HepG2 (cell line): ENCODE measurements at regions not wholly inside any gene's neighbourhood (a gene's known extent, or its start where the extent isn't known, plus 50 kb on each side); places are given as distances from the start of the nearest gene placed in this dataset.

Source experiments
- ATAC-seq: fragments of 200-7000 bp; cut with Tn5 transposase; 3 replicates; pipeline ENCODE4 v1.9.1; 2020; ENCODE audit warnings: mild to moderate bottlenecking, moderate library complexity
- BruUV-seq: library from RNA; stranded (reverse); fragments of 400-500 nt; replicated peaks from 2 replicates; lab custom pipeline; 2021; lab: Mats Ljungman, UMichigan
- CTCF ChIA-PET: fragments of 300-600 bp; formaldehyde crosslinking; extraction: SDS; loops from one replicate; lab custom pipeline; 2021; ENCODE audit warnings: low total read pairs, inconsistent platforms, low intra/inter-chr PET ratio; lab: Yijun Ruan, JAX
- POLR2A ChIA-PET: fragments of 350-600 bp; sonication (Branson Sonifier 250); formaldehyde crosslinking; loops from one replicate; lab custom pipeline; 2020; ENCODE audit warnings: antibody characterized with exemption, inconsistent platforms; lab: Yijun Ruan, JAX
- DNase-seq: peaks from one replicate; pipeline ENCODE4 v3.0.0-alpha.2; 2015; ENCODE audit warnings: low spot score
- FAIRE-seq: peaks from 3 replicates; lab custom pipeline; 2011; peaks lifted over from hg19 to GRCh38; lab: Jason Lieb, UNC
- H2AFZ ChIP-seq: one replicate; pipeline ENCODE4 v1.6.1; 2011; ENCODE audit warnings: low read length, inconsistent platforms
- H3K27ac ChIP-seq: fragments of 300-600 bp; 3 replicates; pipeline ENCODE4 v1.8.0; 2011; ENCODE audit warnings: mixed run types, mild to moderate bottlenecking, mixed read lengths, low read length, inconsistent platforms; ENCODE audit not compliant: insufficient read depth; ENCODE audit errors: extremely low read length
- H3K27me3 ChIP-seq, 2 experiments: fragments of 200-600 bp in 1 of 2; 2 replicates in 1 of 2; 3 replicates in 1 of 2; pipeline versions ENCODE4 v1.6.0 to v1.8.0; 2011; ENCODE audit warnings: low read length in 2 of 2, mild to moderate bottlenecking in 2 of 2, moderate library complexity in 2 of 2, inconsistent platforms in 1 of 2; ENCODE audit not compliant: insufficient read depth in 2 of 2, control insufficient read depth in 1 of 2
- H3K36me3 ChIP-seq, 2 experiments: fragments of 200-600 bp in 1 of 2; replicated peaks in 1 of 2; 2 replicates in 1 of 2; 3 replicates in 1 of 2; pipeline versions ENCODE4 v1.5.1 to v1.8.0; 2011; ENCODE audit warnings: low read length in 2 of 2, inconsistent platforms in 1 of 2; ENCODE audit not compliant: insufficient read depth in 2 of 2, control insufficient read depth in 1 of 2
- H3K4me1 ChIP-seq: 2 replicates; pipeline ENCODE4 v1.5.1; 2012; ENCODE audit warnings: low read length, inconsistent platforms; ENCODE audit not compliant: insufficient read depth
- H3K4me2 ChIP-seq: 2 replicates; pipeline ENCODE4 v1.6.0; 2011; ENCODE audit warnings: low read depth, low read length, inconsistent platforms
- H3K4me3 ChIP-seq, 3 experiments: fragments of 200-600 bp in 1 of 3; sonication (generic), shearing (Covaris generic) in 1 of 3; replicated peaks in 1 of 3; 2 replicates each; pipeline ENCODE4 v1.5.1; 2011 to 2016; ENCODE audit warnings: low read length in 3 of 3, inconsistent platforms in 2 of 3, low read depth in 2 of 3, mild to moderate bottlenecking in 2 of 3, control low read depth in 1 of 3, mixed read lengths in 1 of 3; ENCODE audit not compliant: insufficient read depth in 1 of 3
- H3K79me2 ChIP-seq: one replicate; pipeline ENCODE4 v1.6.1; 2011; ENCODE audit warnings: low read length, inconsistent platforms; ENCODE audit not compliant: insufficient read depth
- H3K9ac ChIP-seq: 2 replicates; pipeline ENCODE4 v1.6.0; 2011; ENCODE audit warnings: mild to moderate bottlenecking, low read depth, low read length, inconsistent platforms; ENCODE audit not compliant: insufficient read depth
- H3K9me3 ChIP-seq: 2 replicates; pipeline ENCODE4 v1.5.1; 2012; ENCODE audit warnings: mild to moderate bottlenecking, low read length
- H4K20me1 ChIP-seq: 2 replicates; pipeline ENCODE4 v1.6.0; 2011; ENCODE audit warnings: inconsistent platforms, mild to moderate bottlenecking, low read length, moderate library complexity; ENCODE audit not compliant: insufficient read depth
- GLI4 ChIP-seq: sonication (generic); formaldehyde crosslinking; IDR thresholded peaks from 2 replicates; pipeline ENCODE4 v1.5.1; 2020; ENCODE audit warnings: missing genetic modification reagents, mild to moderate bottlenecking, moderate library complexity, borderline replicate concordance
- KDM5A ChIP-seq: fragments of 200-600 bp; sonication (generic); IDR thresholded peaks from 2 replicates; pipeline ENCODE4 v1.7.0; 2018; ENCODE audit warnings: antibody characterized with exemption, mild to moderate bottlenecking, low read length, borderline replicate concordance
- MAFF ChIP-seq: IDR thresholded peaks from 2 replicates; pipeline ENCODE4 v1.6.1; 2011; ENCODE audit warnings: low read depth, low read length, improper control_type of control experiment
- MAFK ChIP-seq, 2 experiments: IDR thresholded peaks in 1 of 2; conservative IDR thresholded peaks in 1 of 2; 2 replicates each; pipeline ENCODE4 v1.6.1; 2011; ENCODE audit warnings: improper control_type of control experiment in 2 of 2, low read length in 2 of 2
- SMC3 ChIP-seq: IDR thresholded peaks from 2 replicates; pipeline ENCODE4 v1.6.1; 2011; ENCODE audit warnings: low read length, improper control_type of control experiment
- ZEB1 ChIP-seq: IDR thresholded peaks from 2 replicates; pipeline ENCODE4 v1.6.1; 2012; ENCODE audit warnings: mild to moderate bottlenecking, low read depth, inconsistent platforms; ENCODE audit not compliant: insufficient replicate concordance
- ZNF12 ChIP-seq: sonication (generic); formaldehyde crosslinking; IDR thresholded peaks from 2 replicates; pipeline ENCODE4 v1.5.0; 2020; ENCODE audit warnings: missing genetic modification reagents
- WGBS: methylation state at CpG from one replicate; pipeline ENCODE4 v1.1.6; 2017; ENCODE audit warnings: low lambda C conversion rate; 5-methylcytosine and 5-hydroxymethylcytosine counted together
- in situ Hi-C: cut with HindIII; loops from 2 replicates; pipeline ENCODE4 v1.10.0; 2017; ENCODE audit warnings: low pct_unique_long_range_greater_than_20kb; ENCODE audit not compliant: extremely low pct_ligation_motif_present
- intact Hi-C: fragments of 100-400 bp; cut with micrococcal nuclease; formaldehyde crosslinking; loops from one replicate; pipeline ENCODE4 v1.10.0; 2022; ENCODE audit not compliant: unreplicated experiment
- TF ChIP-seq, protein P1 (sequence below): sonication (generic); formaldehyde crosslinking; IDR thresholded peaks from 2 replicates; pipeline ENCODE4 v1.5.0; 2020; ENCODE audit warnings: missing genetic modification reagents, mild to moderate bottlenecking, borderline replicate concordance
- TF ChIP-seq, protein P2 (sequence below): sonication (generic); formaldehyde crosslinking; IDR thresholded peaks from 2 replicates; pipeline ENCODE4 v1.4.0; 2020; ENCODE audit warnings: missing genetic modification reagents

DNA sequence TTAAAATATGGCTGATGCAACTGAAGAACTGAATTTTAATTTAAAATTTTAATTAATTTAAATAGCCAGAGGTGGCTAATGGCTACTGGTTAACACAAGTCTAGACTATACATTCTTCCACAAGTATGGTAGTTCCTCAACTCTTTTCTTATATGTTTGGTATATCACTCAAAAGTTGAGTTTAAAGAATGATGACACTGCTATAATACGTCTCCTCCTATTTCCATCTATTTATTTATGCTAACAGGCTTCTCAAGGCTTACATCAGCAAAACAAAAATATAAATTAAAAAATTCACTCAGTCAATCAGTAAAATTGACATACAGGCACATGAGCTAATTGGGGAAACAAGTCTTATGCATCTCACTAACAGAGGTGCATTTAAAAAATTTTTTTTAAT, 227.9 kb upstream of the PMFBP1 start:
- POLR2A ChIA-PET: no interaction called here
- WGBS: 96% methylated on average over 1 of the region's 1 CpG
- BruUV-seq: no TSS peak
- peak; percentile 50 to 66 for TF ChIP-seq MAFK (conservative IDR thresholded peaks at IDR 0.05 in 1 of 2, IDR thresholded peaks at IDR 0.05 in 1 of 2; ENCODE audit: low read length in 2 of 2)
- TF ChIP-seq, protein P1, sequence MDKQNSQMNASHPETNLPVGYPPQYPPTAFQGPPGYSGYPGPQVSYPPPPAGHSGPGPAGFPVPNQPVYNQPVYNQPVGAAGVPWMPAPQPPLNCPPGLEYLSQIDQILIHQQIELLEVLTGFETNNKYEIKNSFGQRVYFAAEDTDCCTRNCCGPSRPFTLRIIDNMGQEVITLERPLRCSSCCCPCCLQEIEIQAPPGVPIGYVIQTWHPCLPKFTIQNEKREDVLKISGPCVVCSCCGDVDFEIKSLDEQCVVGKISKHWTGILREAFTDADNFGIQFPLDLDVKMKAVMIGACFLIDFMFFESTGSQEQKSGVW (CRISPR knock-in tag): no peak
- TF ChIP-seq, protein P2, sequence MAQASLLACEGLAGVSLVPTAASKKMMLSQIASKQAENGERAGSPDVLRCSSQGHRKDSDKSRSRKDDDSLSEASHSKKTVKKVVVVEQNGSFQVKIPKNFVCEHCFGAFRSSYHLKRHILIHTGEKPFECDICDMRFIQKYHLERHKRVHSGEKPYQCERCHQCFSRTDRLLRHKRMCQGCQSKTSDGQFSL (CRISPR knock-in tag): no peak
- TF ChIP-seq MAFF: peak; percentile 51
- no peak for TF ChIP-seq KDM5A
- TF ChIP-seq ZEB1: no peak
- no peak for TF ChIP-seq GLI4 (CRISPR knock-in tag)
- TF ChIP-seq SMC3: no peak
- TF ChIP-seq ZNF12 (CRISPR knock-in tag): no peak
- no peaks in the 10 kb centered on the region for H3K4me1 ChIP-seq
- in situ Hi-C loops: loop anchor here (10.0 kb wide), 1 partner anchor 65 kb away; no protein-coding TSS in a partner anchor
- H3K4me3 ChIP-seq: no peak overlapping the region
- no peak overlapping the region for H3K4me2 ChIP-seq
- H3K9ac ChIP-seq: no peak overlapping the region
- FAIRE-seq (no peak), DNase-seq (no peak), ATAC-seq (no peak)
- peaks cover 1% of the 10 kb centered on the region; the same call in 1 of the 2 replicates for H3K9me3 ChIP-seq
- no peaks in the 10 kb centered on the region for H3K36me3 ChIP-seq
- H3K79me2 ChIP-seq: no peaks in the 10 kb centered on the region
- H2AFZ ChIP-seq: no peak overlapping the region
- no peaks in the 10 kb centered on the region for H3K27me3 ChIP-seq
- CTCF ChIA-PET: interaction anchor here (3.1 kb wide), 1 partner anchor 68 kb away, joined by 60 read pairs; no protein-coding TSS in a partner anchor
- H3K27ac ChIP-seq: no peak overlapping the region
- H4K20me1 ChIP-seq: no peaks in the 10 kb centered on the region
- intact Hi-C loops: loop anchor here (1.0 kb wide), 3 partner anchors 67 to 158 kb away; no protein-coding TSS in a partner anchor
